H1 (cell line): ENCODE measurements at regions not wholly inside any gene's neighbourhood (a gene's known extent, or its start where the extent isn't known, plus 50 kb on each side); places are given as distances from the start of the nearest gene placed in this dataset.

Experiments
- TF ChIP-seq, protein P1 (sequence below): fragments of 300-600 bp; sonication (generic); IDR thresholded peaks from 2 replicates; pipeline ENCODE4 v1.7.1; 2012; ENCODE audit warnings: low read length, moderate library complexity, mild to moderate bottlenecking, inconsistent platforms; ENCODE audit not compliant: insufficient replicate concordance

DNA sequence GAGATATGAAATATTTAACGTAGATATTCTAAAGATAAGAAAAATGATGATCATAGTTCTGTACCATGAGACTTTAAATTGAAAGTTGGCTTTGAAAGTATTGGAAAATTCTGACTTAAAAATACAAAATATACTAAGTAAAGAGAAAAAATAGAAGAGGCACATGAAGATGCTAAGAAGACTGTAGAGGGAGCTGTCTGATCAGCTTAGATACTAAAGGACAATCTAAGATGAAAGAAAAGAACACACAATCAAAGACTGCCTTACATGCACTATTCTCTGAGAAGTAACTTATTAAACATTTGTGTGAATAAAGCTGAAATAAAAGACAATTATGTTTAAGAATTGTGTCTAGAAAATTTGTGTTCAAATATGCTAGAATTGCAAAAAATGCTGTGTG, 55.1 kb downstream of the RBMXL2 start (continued):
- TF ChIP-seq, protein P1, sequence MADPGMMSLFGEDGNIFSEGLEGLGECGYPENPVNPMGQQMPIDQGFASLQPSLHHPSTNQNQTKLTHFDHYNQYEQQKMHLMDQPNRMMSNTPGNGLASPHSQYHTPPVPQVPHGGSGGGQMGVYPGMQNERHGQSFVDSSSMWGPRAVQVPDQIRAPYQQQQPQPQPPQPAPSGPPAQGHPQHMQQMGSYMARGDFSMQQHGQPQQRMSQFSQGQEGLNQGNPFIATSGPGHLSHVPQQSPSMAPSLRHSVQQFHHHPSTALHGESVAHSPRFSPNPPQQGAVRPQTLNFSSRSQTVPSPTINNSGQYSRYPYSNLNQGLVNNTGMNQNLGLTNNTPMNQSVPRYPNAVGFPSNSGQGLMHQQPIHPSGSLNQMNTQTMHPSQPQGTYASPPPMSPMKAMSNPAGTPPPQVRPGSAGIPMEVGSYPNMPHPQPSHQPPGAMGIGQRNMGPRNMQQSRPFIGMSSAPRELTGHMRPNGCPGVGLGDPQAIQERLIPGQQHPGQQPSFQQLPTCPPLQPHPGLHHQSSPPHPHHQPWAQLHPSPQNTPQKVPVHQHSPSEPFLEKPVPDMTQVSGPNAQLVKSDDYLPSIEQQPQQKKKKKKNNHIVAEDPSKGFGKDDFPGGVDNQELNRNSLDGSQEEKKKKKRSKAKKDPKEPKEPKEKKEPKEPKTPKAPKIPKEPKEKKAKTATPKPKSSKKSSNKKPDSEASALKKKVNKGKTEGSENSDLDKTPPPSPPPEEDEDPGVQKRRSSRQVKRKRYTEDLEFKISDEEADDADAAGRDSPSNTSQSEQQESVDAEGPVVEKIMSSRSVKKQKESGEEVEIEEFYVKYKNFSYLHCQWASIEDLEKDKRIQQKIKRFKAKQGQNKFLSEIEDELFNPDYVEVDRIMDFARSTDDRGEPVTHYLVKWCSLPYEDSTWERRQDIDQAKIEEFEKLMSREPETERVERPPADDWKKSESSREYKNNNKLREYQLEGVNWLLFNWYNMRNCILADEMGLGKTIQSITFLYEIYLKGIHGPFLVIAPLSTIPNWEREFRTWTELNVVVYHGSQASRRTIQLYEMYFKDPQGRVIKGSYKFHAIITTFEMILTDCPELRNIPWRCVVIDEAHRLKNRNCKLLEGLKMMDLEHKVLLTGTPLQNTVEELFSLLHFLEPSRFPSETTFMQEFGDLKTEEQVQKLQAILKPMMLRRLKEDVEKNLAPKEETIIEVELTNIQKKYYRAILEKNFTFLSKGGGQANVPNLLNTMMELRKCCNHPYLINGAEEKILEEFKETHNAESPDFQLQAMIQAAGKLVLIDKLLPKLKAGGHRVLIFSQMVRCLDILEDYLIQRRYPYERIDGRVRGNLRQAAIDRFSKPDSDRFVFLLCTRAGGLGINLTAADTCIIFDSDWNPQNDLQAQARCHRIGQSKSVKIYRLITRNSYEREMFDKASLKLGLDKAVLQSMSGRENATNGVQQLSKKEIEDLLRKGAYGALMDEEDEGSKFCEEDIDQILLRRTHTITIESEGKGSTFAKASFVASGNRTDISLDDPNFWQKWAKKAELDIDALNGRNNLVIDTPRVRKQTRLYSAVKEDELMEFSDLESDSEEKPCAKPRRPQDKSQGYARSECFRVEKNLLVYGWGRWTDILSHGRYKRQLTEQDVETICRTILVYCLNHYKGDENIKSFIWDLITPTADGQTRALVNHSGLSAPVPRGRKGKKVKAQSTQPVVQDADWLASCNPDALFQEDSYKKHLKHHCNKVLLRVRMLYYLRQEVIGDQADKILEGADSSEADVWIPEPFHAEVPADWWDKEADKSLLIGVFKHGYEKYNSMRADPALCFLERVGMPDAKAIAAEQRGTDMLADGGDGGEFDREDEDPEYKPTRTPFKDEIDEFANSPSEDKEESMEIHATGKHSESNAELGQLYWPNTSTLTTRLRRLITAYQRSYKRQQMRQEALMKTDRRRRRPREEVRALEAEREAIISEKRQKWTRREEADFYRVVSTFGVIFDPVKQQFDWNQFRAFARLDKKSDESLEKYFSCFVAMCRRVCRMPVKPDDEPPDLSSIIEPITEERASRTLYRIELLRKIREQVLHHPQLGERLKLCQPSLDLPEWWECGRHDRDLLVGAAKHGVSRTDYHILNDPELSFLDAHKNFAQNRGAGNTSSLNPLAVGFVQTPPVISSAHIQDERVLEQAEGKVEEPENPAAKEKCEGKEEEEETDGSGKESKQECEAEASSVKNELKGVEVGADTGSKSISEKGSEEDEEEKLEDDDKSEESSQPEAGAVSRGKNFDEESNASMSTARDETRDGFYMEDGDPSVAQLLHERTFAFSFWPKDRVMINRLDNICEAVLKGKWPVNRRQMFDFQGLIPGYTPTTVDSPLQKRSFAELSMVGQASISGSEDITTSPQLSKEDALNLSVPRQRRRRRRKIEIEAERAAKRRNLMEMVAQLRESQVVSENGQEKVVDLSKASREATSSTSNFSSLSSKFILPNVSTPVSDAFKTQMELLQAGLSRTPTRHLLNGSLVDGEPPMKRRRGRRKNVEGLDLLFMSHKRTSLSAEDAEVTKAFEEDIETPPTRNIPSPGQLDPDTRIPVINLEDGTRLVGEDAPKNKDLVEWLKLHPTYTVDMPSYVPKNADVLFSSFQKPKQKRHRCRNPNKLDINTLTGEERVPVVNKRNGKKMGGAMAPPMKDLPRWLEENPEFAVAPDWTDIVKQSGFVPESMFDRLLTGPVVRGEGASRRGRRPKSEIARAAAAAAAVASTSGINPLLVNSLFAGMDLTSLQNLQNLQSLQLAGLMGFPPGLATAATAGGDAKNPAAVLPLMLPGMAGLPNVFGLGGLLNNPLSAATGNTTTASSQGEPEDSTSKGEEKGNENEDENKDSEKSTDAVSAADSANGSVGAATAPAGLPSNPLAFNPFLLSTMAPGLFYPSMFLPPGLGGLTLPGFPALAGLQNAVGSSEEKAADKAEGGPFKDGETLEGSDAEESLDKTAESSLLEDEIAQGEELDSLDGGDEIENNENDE: no peak
- TF ChIP-seq, all 59 proteins: peak for 2
